Uterus (tissue), 3 donors: ENCODE measurements at regions not wholly inside any gene's neighbourhood (a gene's known extent, or its start where the extent isn't known, plus 50 kb on each side); places are given as distances from the start of the nearest gene placed in this dataset.

Experiments
- DNase-seq, 2 donors: peaks; one replicate each; pipeline ENCODE4 v3.0.0-alpha.2; 2019 to 2020
- H3K27ac ChIP-seq, 2 donors: fragments of 200-600 bp; sonication (generic); 1 replicate in 1 of 2; 2 replicates in 1 of 2; pipeline ENCODE4 v1.5.1; 2016 to 2018
- H3K27me3 ChIP-seq, 2 donors: fragments of 200-600 bp; sonication (generic); one replicate each; pipeline ENCODE4 v1.5.1; 2018 to 2019; ENCODE audit warnings: control low read depth in 1 of 2
- H3K36me3 ChIP-seq, 2 donors: fragments of 200-600 bp; sonication (generic); one replicate each; pipeline ENCODE4 v1.5.1; 2019; ENCODE audit warnings: control low read depth in 1 of 2
- H3K4me1 ChIP-seq, 2 donors: fragments of 200-600 bp; sonication (generic); one replicate each; pipeline ENCODE4 v1.5.1; 2018 to 2019; ENCODE audit warnings: control low read depth in 1 of 2
- H3K4me3 ChIP-seq, 2 donors: fragments of 200-600 bp; sonication (generic); 1 replicate in 1 of 2; 2 replicates in 1 of 2; pipeline ENCODE4 v1.5.1; 2018 to 2019; ENCODE audit warnings: mild to moderate bottlenecking in 1 of 2
- H3K9me3 ChIP-seq, 2 donors: fragments of 200-600 bp; sonication (generic); one replicate each; pipeline ENCODE4 v1.5.1; 2019; ENCODE audit warnings: control low read depth in 1 of 2
- CTCF ChIP-seq, 4 experiments: fragments of 200-600 bp in 2 of 4; fragments of 450-650 bp in 2 of 4; sonication (generic) in 2 of 4; IDR thresholded peaks; one replicate each; pipeline ENCODE4 v1.5.1; 2016 to 2019; ENCODE audit warnings: antibody characterized with exemption in 4 of 4, mild to moderate bottlenecking in 2 of 4, moderate library complexity in 1 of 4
- POLR2A ChIP-seq, 2 donors: fragments of 450-650 bp; IDR thresholded peaks; one replicate each; pipeline ENCODE4 v1.6.1; 2016; ENCODE audit warnings: antibody characterized with exemption in 2 of 2, mild to moderate bottlenecking in 1 of 2, moderate library complexity in 1 of 2
- intact Hi-C: fragments of 100-400 bp; cut with DNase I; formaldehyde crosslinking; loops from one replicate; pipeline ENCODE4 v1.15.1; 2023; ENCODE audit warnings: low total_unique reads
- donor health status: DM: yes; HTN: yes; CAD: no.

DNA sequence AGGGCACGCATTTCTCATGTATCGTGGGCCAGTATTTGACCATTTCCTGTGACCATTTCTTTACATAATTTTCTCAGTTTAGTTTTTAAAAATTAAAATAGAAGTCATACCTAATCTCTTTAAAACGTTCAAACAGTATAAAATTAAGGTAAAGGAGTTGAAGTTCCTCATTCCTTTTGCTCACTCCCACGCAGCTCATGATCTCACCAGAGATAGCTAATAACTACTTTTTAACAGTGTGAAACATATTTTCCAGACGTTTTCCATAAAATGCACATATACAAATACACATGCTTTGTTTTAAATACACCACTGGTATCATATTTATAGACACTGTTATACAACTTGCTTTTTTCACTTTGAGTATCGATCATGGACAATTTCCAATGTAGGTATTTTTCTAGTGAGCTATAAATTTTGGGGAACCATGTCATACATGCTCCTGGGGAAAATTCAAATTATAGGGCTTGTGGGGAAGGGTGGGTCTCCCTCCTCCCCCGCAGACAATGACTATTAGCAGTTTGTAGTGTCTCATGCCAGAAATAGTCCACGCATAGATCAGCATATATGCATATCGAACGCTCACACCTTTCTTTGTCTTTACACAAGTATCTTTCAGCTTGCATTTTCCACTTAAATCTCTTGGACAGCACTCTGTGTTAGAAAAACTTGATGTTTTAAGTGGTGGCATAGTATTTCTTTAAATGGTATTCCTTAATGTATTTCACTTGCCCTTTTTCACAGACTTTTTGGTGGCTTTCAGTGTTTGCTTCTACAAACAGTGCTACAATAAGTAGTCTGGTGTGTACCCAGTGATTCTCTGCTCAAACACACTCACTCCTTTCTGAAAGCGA lies 145.5 kb upstream of the ZNF217 start:
- no peaks in the 10 kb centered on the region for H3K9me3 ChIP-seq
- H3K27ac ChIP-seq = peak overlapping the region; percentile 51 to 82
- H3K27me3 ChIP-seq = no peaks in the 10 kb centered on the region
- DNase-seq = no peak
- intact Hi-C loops = no loop called here
- TF ChIP-seq POLR2A (IDR thresholded peaks at IDR 0.05) = no peak
- TF ChIP-seq CTCF (IDR thresholded peaks at IDR 0.05) = no peak
- H3K4me3 ChIP-seq = peak overlapping the region in 1 of 2 donors; percentile 11
- no peaks in the 10 kb centered on the region for H3K36me3 ChIP-seq
- no peaks in the 10 kb centered on the region for H3K4me1 ChIP-seq

- DNase-seq = peak; percentile 64 to 70
- H3K4me1 ChIP-seq = no peaks in the 10 kb centered on the region
- H3K27ac ChIP-seq = peak overlapping the region; percentile 51 to 82
- TF ChIP-seq CTCF (IDR thresholded peaks at IDR 0.05) = no peak
- peak in 1 of 2 donors; percentile 48 for TF ChIP-seq POLR2A (IDR thresholded peaks at IDR 0.05)
- intact Hi-C loops = no loop called here
- H3K4me3 ChIP-seq = peak overlapping the region in 1 of 2 donors; percentile 11
- no peaks in the 10 kb centered on the region for H3K9me3 ChIP-seq
- H3K27me3 ChIP-seq = no peaks in the 10 kb centered on the region
- no peaks in the 10 kb centered on the region for H3K36me3 ChIP-seq
Measured at GRCh38 chr20:53738039-53738944, 144.7 kb upstream of the ZNF217 start.

DNA sequence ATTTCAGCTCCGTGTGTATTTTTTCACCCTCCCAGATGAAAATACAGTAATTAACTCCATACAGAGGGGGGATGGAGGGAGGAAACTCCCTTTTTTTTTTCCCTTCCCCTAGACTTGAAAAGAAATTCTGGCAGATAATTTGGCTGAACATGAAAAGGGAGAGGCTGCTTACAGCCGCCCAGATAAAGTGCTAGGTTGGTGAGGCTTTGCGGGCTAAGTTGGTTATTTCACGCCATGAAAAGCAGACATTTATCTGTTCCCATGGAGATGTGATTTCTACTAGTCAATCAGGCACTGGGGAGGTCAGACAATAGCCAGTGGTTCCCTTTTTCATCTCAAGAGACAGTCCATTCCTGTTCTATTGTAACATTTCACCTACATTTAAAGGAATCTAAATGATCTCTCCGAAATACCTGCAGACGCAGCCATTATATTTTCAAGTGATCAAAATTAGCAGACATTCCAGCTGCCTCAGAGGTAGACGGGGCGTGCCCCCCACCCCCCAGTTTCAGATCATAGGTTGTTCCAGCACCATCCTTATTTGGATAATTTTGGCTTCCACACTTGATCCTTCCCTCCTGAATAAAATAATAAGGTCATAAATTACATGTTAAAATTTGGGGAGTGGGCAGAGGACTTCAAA lies 143.9 kb upstream of the ZNF217 start:
- no peaks in the 10 kb centered on the region for H3K4me1 ChIP-seq
- intact Hi-C loops = no loop called here
- no peaks in the 10 kb centered on the region for H3K27me3 ChIP-seq
- H3K36me3 ChIP-seq = no peaks in the 10 kb centered on the region
- H3K4me3 ChIP-seq = no peak overlapping the region
- DNase-seq = no peak
- TF ChIP-seq POLR2A (IDR thresholded peaks at IDR 0.05) (no peak), CTCF (IDR thresholded peaks at IDR 0.05) (no peak)
- no peaks in the 10 kb centered on the region for H3K9me3 ChIP-seq
- H3K27ac ChIP-seq = peak overlapping the region; percentile 51 to 82

GRCh38 chr20:53736757-53737395 lies 143.2 kb upstream of the ZNF217 start:
- no peaks in the 10 kb centered on the region for H3K27me3 ChIP-seq
- intact Hi-C loops = no loop called here
- no peaks in the 10 kb centered on the region for H3K4me1 ChIP-seq
- H3K4me3 ChIP-seq = no peak overlapping the region
- peak overlapping the region; percentile 51 to 82 for H3K27ac ChIP-seq
- DNase-seq = no peak
- no peaks in the 10 kb centered on the region for H3K9me3 ChIP-seq
- no peak for TF ChIP-seq CTCF (IDR thresholded peaks at IDR 0.05)
- no peak for TF ChIP-seq POLR2A (IDR thresholded peaks at IDR 0.05)
- no peaks in the 10 kb centered on the region for H3K36me3 ChIP-seq
